IMR-90 (cell line): ENCODE measurements at regions not wholly inside any gene's neighbourhood (a gene's known extent, or its start where the extent isn't known, plus 50 kb on each side); places are given as distances from the start of the nearest gene placed in this dataset.

ENCODE experiments used
- ATAC-seq: fragments of 200-7000 bp; cut with Tn5 transposase; 2 replicates; pipeline ENCODE4 v1.9.1; 2020; ENCODE audit warnings: low read depth, mild to moderate bottlenecking, moderate library complexity
- BruUV-seq: library from RNA; stranded (reverse); fragments of 400-500 nt; replicated peaks from 2 replicates; lab custom pipeline; 2021; lab: Mats Ljungman, UMichigan
- CTCF ChIA-PET: fragments of 300-600 bp; formaldehyde crosslinking; extraction: SDS; loops from one replicate; lab custom pipeline; 2021; ENCODE audit warnings: antibody characterized with exemption; lab: Yijun Ruan, JAX
- POLR2A ChIA-PET: fragments of 300-600 bp; sonication (Branson Sonifier 250); formaldehyde crosslinking; loops from one replicate; lab custom pipeline; 2022; ENCODE audit warnings: antibody characterized with exemption; ENCODE audit not compliant: unreplicated experiment; lab: Charles Lee
- DNase-seq: peaks from one replicate; pipeline ENCODE4 v3.0.0; 2013
- H2AFZ ChIP-seq: replicated peaks from 2 replicates; pipeline ENCODE3; 2013; ENCODE audit warnings: low read length, mild to moderate bottlenecking; ENCODE audit not compliant: poor library complexity
- H2AK5ac ChIP-seq: 2 replicates; pipeline ENCODE4 v1.6.1; 2013; ENCODE audit warnings: low read depth, low read length, inconsistent platforms
- H2AK9ac ChIP-seq: replicated peaks from 2 replicates; pipeline ENCODE3; 2013; ENCODE audit warnings: mild to moderate bottlenecking, low read depth, low read length, moderate library complexity; ENCODE audit not compliant: poor library complexity
- H2BK120ac ChIP-seq: 2 replicates; pipeline ENCODE4 v1.6.1; 2013; ENCODE audit warnings: low read depth, low read length, inconsistent platforms
- H2BK15ac ChIP-seq: 3 replicates; pipeline ENCODE4 v1.6.1; 2013; ENCODE audit warnings: low read depth, low read length, inconsistent platforms
- H2BK20ac ChIP-seq: 2 replicates; pipeline ENCODE4 v1.6.1; 2013; ENCODE audit warnings: low read depth, mild to moderate bottlenecking, inconsistent platforms, low read length, moderate library complexity
- H2BK5ac ChIP-seq: 2 replicates; pipeline ENCODE4 v1.6.1; 2013; ENCODE audit warnings: mild to moderate bottlenecking, low read depth, low read length, inconsistent platforms; ENCODE audit not compliant: poor library complexity, severe bottlenecking
- H3K14ac ChIP-seq: replicated peaks from 2 replicates; pipeline ENCODE4 v1.6.1; 2013; ENCODE audit warnings: low read depth, low read length, inconsistent platforms
- H3K18ac ChIP-seq: 2 replicates; pipeline ENCODE4 v1.6.1; 2013; ENCODE audit warnings: low read depth, low read length, control low read depth
- H3K23ac ChIP-seq: 2 replicates; pipeline ENCODE4 v1.6.1; 2013; ENCODE audit warnings: low read depth, low read length, inconsistent platforms
- H3K27ac ChIP-seq: 2 replicates; pipeline ENCODE4 v1.5.1; 2013; ENCODE audit warnings: mild to moderate bottlenecking, control low read depth, low read length; ENCODE audit not compliant: insufficient read depth
- H3K27me3 ChIP-seq: 2 replicates; pipeline ENCODE4 v1.6.1; 2013; ENCODE audit warnings: low read length; ENCODE audit not compliant: control insufficient read depth, insufficient read depth
- H3K36me3 ChIP-seq: 2 replicates; pipeline ENCODE4 v1.6.1; 2013; ENCODE audit warnings: low read length, mixed read lengths; ENCODE audit not compliant: control insufficient read depth, insufficient read depth
- H3K4ac ChIP-seq: 2 replicates; pipeline ENCODE4 v1.6.1; 2013; ENCODE audit warnings: low read depth, low read length, inconsistent platforms
- H3K4me1 ChIP-seq: 2 replicates; pipeline ENCODE4 v1.6.1; 2013; ENCODE audit warnings: low read length, mixed read lengths; ENCODE audit not compliant: control insufficient read depth, insufficient read depth
- H3K4me2 ChIP-seq: 2 replicates; pipeline ENCODE4 v1.6.1; 2013; ENCODE audit warnings: low read depth, mild to moderate bottlenecking, control low read depth, low read length, moderate library complexity
- H3K4me3 ChIP-seq: 2 replicates; pipeline ENCODE4 v1.5.1; 2013; ENCODE audit warnings: low read depth, mild to moderate bottlenecking, control low read depth, low read length, moderate library complexity; ENCODE audit not compliant: insufficient read depth
- H3K56ac ChIP-seq: 2 replicates; pipeline ENCODE4 v1.6.1; 2013; ENCODE audit warnings: low read length, inconsistent platforms; ENCODE audit not compliant: insufficient read depth; ENCODE audit errors: extremely low read depth
- H3K79me1 ChIP-seq, 2 experiments: 2 replicates each; pipeline ENCODE4 v1.6.1; 2013; ENCODE audit warnings: low read length in 2 of 2, inconsistent platforms in 1 of 2, low read depth in 1 of 2
- H3K9ac ChIP-seq: 2 replicates; pipeline ENCODE4 v1.6.1; 2013; ENCODE audit warnings: low read depth, low read length, control low read depth
- H3K9me1 ChIP-seq: 2 replicates; pipeline ENCODE4 v1.6.1; 2013; ENCODE audit warnings: low read length, inconsistent platforms; ENCODE audit not compliant: insufficient read depth
- H3K9me3 ChIP-seq: 2 replicates; pipeline ENCODE4 v1.6.1; 2013; ENCODE audit warnings: low read length; ENCODE audit not compliant: control insufficient read depth, insufficient read depth
- H4K20me1 ChIP-seq: 2 replicates; pipeline ENCODE4 v1.6.1; 2013; ENCODE audit warnings: low read length, inconsistent platforms; ENCODE audit not compliant: insufficient read depth
- H4K5ac ChIP-seq: 2 replicates; pipeline ENCODE4 v1.6.1; 2013; ENCODE audit warnings: mild to moderate bottlenecking, low read depth, low read length, control low read depth
- H4K8ac ChIP-seq, 2 experiments: 2 replicates each; pipeline ENCODE4 v1.6.1; 2013; ENCODE audit warnings: low read depth in 2 of 2, low read length in 2 of 2, control low read depth in 1 of 2, inconsistent platforms in 1 of 2
- H4K91ac ChIP-seq: 2 replicates; pipeline ENCODE4 v1.6.1; 2013; ENCODE audit warnings: low read depth, low read length, inconsistent platforms; ENCODE audit not compliant: insufficient read depth
- FOS ChIP-seq: fragments of 150-350 bp; IDR thresholded peaks from 2 replicates; pipeline ENCODE4 v1.6.1; 2016; ENCODE audit warnings: low read depth, low read length
- RAD21 ChIP-seq: IDR thresholded peaks from 2 replicates; pipeline ENCODE4 v1.6.1; 2012; ENCODE audit warnings: low read length, improper control_type of control experiment
- WGBS, 2 experiments: methylation state at CpG; one replicate each; pipeline versions ENCODE4 v1.1.5 to v1.1.7; 2013; ENCODE audit warnings: missing lambda C conversion rate in 2 of 2; ENCODE audit not compliant: insufficient read length in 1 of 2; ENCODE audit errors: extremely low coverage in 2 of 2; 5-methylcytosine and 5-hydroxymethylcytosine counted together
- dilution Hi-C: fragments of 300-500 bp; cut with HindIII; formaldehyde crosslinking; loops from one replicate; pipeline ENCODE4 v1.14.3; 2018; ENCODE audit warnings: low sequenced_read_pairs; ENCODE audit not compliant: unreplicated experiment
- in situ Hi-C: fragments of 300-500 bp; cut with MboI; formaldehyde crosslinking; loops from 3 replicates; pipeline ENCODE4 v1.14.3; 2019; ENCODE audit warnings: low sequenced_read_pairs, inconsistent platforms, mixed read lengths
- intact Hi-C: fragments of 100-400 bp; cut with micrococcal nuclease; formaldehyde crosslinking; loops from 2 replicates; pipeline ENCODE4 v1.10.0; 2022

- no peak overlapping the region for H4K91ac ChIP-seq
- H3K9me1 ChIP-seq: no peaks in the 10 kb centered on the region
- H3K79me1 ChIP-seq: no peaks in the 10 kb centered on the region
- no peak overlapping the region for H2BK20ac ChIP-seq
- H3K4ac ChIP-seq: no peak overlapping the region
- no peak overlapping the region for H2AK5ac ChIP-seq
- H3K9me3 ChIP-seq: no peaks in the 10 kb centered on the region
- H4K5ac ChIP-seq: no peak overlapping the region
- intact Hi-C loops (no loop called here), in situ Hi-C loops (no loop called here), dilution Hi-C loops (no loop called here)
- BruUV-seq: no TSS peak
- TF ChIP-seq RAD21 (no peak), FOS (peak; percentile 50; the same call in 1 of the 2 replicates)
- no peak overlapping the region for H2BK15ac ChIP-seq
- H2AFZ ChIP-seq: no peak overlapping the region
- no peak for ATAC-seq
- no peak overlapping the region for H4K8ac ChIP-seq
- H3K27me3 ChIP-seq: no peaks in the 10 kb centered on the region
- WGBS, 2 experiments: no CpG with 5 or more reads among the region's 1 CpG
- ChIA-PET POLR2A (no interaction called here), CTCF (no interaction called here)
- H3K4me1 ChIP-seq: peaks cover 2% of the 10 kb centered on the region; the same call in 1 of the 2 replicates
- DNase-seq: peak; percentile 45
- no peak overlapping the region for H3K23ac ChIP-seq
- no peaks in the 10 kb centered on the region for H3K36me3 ChIP-seq
- H3K4me2 ChIP-seq: no peak overlapping the region
- no peak overlapping the region for H3K56ac ChIP-seq
- no peak overlapping the region for H3K27ac ChIP-seq
- H3K9ac ChIP-seq: no peak overlapping the region
- no peaks in the 10 kb centered on the region for H4K20me1 ChIP-seq
- no peak overlapping the region for H3K18ac ChIP-seq
- H2BK5ac ChIP-seq: no peak overlapping the region
- H3K4me3 ChIP-seq: no peak overlapping the region
- no peak overlapping the region for H2AK9ac ChIP-seq
- H3K14ac ChIP-seq: no peak overlapping the region
- no peak overlapping the region for H2BK120ac ChIP-seq
Observed at GRCh38 chr9:78898234-78898633, 601.3 kb downstream of the PSAT1 start.
